ENCODE measurements at regions not wholly inside any gene's neighbourhood (a gene's known extent, or its start where the extent isn't known, plus 50 kb on each side); places are given as distances from the start of the nearest gene placed in this dataset.
A peak's percentile ranks its signal among the peaks of the same experiment; 100 is the strongest.
"Not testable (repeated sequence)": the region's sequence is repeated elsewhere in the genome, so short reads cannot be mapped to it uniquely, and the experiment has no call there.

DNA sequence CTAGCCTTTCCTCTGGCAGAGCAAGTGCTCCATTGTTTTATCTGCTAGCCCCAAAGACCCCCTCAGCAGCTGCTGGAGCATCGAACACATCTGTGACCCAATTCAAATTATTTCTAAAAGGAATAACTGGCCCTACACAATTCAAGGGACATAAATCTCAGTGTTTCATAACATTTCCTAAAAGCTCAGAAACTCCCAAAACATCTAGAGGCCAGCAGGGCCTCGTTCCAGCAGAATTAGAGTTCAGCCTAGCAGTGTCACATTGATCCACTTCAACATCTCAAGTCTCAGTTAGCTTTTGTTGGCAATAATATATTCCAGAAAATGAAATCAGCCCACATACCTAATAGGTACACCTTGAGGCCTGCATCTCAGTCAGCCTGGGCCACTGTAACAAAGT is 179.1 kb downstream of the ETAA1 start:
- TF ChIP-seq, protein P1, sequence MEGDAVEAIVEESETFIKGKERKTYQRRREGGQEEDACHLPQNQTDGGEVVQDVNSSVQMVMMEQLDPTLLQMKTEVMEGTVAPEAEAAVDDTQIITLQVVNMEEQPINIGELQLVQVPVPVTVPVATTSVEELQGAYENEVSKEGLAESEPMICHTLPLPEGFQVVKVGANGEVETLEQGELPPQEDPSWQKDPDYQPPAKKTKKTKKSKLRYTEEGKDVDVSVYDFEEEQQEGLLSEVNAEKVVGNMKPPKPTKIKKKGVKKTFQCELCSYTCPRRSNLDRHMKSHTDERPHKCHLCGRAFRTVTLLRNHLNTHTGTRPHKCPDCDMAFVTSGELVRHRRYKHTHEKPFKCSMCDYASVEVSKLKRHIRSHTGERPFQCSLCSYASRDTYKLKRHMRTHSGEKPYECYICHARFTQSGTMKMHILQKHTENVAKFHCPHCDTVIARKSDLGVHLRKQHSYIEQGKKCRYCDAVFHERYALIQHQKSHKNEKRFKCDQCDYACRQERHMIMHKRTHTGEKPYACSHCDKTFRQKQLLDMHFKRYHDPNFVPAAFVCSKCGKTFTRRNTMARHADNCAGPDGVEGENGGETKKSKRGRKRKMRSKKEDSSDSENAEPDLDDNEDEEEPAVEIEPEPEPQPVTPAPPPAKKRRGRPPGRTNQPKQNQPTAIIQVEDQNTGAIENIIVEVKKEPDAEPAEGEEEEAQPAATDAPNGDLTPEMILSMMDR (IDR thresholded peaks at IDR 0.05; ENCODE audit: insufficient read depth, low read depth, low read length, missing control alignments): no peak
- no peak overlapping the region for H3K4me3 ChIP-seq (ENCODE audit: low read length)
- no peak for DNase-seq (ENCODE audit: low read depth)

DNA sequence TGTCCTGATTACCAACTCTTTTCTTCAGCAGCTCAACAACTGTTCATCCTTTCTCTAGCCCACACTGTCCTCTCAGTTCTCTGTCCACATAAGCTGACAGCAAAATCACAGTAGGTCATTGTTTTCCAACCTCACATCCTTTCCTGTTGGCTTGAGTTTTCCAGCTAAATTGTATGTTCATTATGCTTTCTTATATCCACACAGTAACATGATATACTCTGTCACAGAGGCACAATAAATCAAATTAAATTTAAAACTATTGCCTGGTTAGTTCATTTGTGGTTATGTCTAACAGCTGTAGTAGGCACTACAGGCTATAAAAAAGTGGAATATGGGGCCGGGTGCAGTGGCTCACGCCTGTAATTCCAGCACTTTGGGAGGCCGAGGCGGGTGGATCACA is 179.9 kb downstream of the ETAA1 start:
- no peak overlapping the region for H3K4me3 ChIP-seq (ENCODE audit: low read length)
- TF ChIP-seq, protein P1 (IDR thresholded peaks at IDR 0.05; ENCODE audit: insufficient read depth, low read depth, low read length, missing control alignments): no peak
- no peak for DNase-seq (ENCODE audit: low read depth)

DNA sequence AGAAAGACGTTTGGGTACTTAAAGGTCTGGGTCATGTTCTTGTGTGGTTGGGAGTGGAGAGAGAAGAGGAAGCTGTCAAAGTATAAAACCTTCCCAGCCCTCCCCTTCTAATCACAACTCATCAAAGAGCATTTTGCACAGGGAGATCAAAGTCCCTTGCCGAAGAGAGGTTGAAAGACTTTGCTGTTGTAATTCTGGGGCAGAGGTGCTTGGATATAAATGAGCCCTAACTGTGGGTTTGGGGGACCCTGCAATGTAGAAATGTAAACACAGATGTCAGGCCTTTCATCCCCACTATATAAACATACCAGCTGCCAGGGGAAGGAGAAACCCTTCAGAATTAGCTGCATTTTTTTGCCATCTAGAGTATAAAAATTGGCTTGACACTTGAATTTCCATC is 182.1 kb downstream of the ETAA1 start:
- TF ChIP-seq, protein P1 (IDR thresholded peaks at IDR 0.05; ENCODE audit: insufficient read depth, low read depth, low read length, missing control alignments): no peak
- no peak overlapping the region for H3K4me3 ChIP-seq (ENCODE audit: low read length)
- no peak for DNase-seq (ENCODE audit: low read depth)

DNA sequence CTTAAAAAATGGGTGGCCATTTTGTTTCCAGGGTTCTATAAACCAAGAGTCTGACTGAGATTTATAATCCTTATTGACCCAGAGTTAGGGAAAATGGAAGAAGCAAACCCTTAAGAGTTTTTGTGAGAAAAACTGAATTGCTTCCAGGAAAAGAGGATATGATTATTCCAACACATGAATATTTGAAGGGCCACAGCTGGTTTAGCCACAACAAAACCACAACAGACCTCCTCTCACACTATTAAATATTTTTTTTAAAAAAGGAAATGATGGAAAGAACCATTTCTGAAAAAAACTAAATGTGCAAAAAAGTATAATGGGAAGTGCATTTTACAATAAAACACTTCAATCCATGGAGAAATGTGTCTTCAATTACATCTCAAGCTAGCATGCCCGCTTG is 182.7 kb downstream of the ETAA1 start:
- TF ChIP-seq, protein P1 (IDR thresholded peaks at IDR 0.05; ENCODE audit: insufficient read depth, low read depth, low read length, missing control alignments): no peak

DNA sequence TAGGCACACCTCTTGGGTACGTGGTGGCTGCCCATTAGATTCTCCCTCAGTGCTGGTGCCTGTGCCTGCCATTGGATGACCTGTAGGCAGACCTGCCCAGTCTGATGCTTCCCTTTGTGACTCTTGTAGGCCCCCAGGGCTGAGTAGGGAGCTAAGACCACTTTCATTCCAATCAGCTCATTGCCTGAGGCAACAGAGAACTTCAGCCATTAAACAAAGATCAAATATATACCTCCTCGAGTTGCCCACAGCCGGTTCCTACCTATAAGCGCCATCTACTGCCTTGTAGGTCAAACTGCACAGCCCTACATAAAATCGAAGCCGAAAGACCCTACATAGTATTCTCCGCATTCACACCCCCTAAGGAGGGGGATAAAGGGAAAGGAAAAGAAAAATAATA is 184.6 kb downstream of the ETAA1 start:
- no peak for DNase-seq (ENCODE audit: low read depth)
- no peak overlapping the region for H3K4me3 ChIP-seq (ENCODE audit: low read length)
- TF ChIP-seq, protein P1 (IDR thresholded peaks at IDR 0.05; ENCODE audit: insufficient read depth, low read depth, low read length, missing control alignments): no peak

More for the DNA sequence above, 182.7 kb downstream of the ETAA1 start:
- no peak for DNase-seq (ENCODE audit: low read depth)
- no peak overlapping the region for H3K4me3 ChIP-seq (ENCODE audit: low read length)

DNA sequence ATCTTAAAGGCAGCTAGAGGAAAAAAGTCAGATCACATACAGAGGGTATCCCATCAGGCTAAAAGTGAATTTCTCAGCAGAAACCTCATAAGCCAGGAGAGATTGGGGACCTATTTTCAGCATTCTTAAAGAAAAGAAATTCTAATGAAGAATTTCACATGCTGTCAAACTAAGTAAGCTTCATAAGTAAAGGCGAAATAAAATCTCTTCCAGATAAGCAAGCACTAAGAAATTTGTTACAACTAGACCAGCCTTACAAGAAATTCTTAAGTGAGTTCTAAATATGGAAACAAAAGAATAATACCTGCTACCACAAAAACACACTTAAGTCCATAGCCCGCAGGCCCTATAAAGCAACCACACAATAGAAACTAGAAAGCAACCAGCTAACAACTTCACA is 186.1 kb downstream of the ETAA1 start:
- DNase-seq (ENCODE audit: low read depth): no peak
- no peak overlapping the region for H3K4me3 ChIP-seq (ENCODE audit: low read length)
- TF ChIP-seq, protein P1 (IDR thresholded peaks at IDR 0.05; ENCODE audit: insufficient read depth, low read depth, low read length, missing control alignments): no peak

DNA sequence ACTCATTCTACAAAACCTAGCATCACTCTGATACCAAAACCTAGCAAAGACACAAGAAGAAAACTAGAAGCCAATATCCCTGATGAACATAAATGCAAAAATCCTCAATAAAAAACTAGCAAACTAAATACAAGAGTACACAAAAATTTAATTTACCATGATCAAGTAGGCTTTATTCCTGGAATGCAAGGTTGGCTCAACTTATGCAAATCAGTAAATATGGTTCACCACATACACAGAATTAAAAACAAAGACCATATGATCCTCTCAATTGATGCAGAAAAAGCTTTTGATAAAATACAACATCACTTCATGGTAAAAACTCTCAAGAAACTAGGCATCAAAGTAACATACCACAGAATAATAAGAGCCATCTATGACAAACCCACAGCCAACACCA is 188.3 kb downstream of the ETAA1 start:
- DNase-seq (ENCODE audit: low read depth): no peak
- H3K4me3 ChIP-seq (ENCODE audit: low read length): no peak overlapping the region
- TF ChIP-seq, protein P1 (IDR thresholded peaks at IDR 0.05; ENCODE audit: insufficient read depth, low read depth, low read length, missing control alignments): no peak

DNA sequence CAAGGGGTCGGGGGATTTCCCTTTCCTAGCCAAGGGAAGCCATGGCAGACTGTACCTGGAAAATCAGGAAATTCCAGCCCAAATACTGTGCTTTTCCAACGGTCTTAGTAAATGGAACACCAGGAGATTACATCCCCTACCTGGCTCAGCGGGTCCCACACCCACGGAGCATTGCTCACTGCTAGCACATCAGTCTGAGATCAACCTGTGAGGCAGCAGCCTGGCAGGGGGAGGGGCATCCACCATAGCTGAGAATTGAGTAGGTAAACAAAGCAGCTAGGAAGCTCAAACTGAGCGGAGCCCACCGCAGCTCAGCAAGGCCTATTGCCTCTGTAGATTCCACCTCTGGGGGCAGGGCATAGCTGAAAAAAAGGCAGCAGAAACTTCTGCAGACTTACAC is 192.0 kb downstream of the ETAA1 start:
- peak; percentile 55 for DNase-seq (ENCODE audit: low read depth)
- H3K4me3 ChIP-seq (ENCODE audit: low read length): not testable (repeated sequence)

DNA sequence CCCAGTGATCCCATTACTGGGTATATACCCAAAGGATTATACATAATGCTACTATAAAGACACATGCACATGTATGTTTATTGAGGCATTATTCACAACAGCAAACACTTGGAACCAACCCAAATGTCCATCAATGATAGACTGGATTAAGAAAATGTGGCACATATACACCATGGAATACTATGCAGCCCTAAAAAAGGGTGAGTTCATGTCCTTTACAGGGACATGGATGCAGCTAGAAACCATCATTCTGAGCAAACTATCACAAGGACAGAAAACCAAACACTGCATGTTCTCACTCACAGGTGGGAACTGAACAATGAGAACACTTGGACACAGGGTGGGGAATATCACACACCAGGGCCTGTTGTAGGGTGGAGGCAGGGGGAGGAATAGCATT is 197.4 kb downstream of the ETAA1 start:
- DNase-seq (ENCODE audit: low read depth); H3K4me3 ChIP-seq (ENCODE audit: low read length): not testable (repeated sequence)
